ENCODE measurements at regions not wholly inside any gene's neighbourhood (a gene's known extent, or its start where the extent isn't known, plus 50 kb on each side); places are given as distances from the start of the nearest gene placed in this dataset.

DNA sequence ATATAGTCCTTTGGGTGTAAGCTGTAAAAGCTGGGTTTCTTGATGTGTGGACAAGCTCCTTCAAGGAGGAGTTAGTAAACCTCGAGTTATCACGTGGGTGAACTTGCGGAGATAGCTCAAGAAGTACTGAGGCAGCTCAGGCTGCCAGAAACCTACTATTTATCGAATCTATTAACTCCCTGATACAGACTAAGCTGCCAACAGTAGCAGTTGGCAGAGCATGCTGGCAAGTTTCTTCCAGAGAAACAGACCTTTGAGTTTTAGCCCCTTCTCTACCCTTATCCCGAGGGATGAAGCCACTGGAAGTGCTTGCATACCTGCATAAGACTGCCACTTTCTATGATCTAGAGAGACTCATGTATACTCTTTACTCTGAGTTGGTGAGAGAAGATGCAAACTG is 624.5 kb upstream of the USP24 start:
- TF ChIP-seq YY1 (IDR thresholded peaks at IDR 0.05; ENCODE audit: low read depth, low read length) (no peak), POLR2A (IDR thresholded peaks at IDR 0.05; ENCODE audit: low read depth, low read length) (no peak), ZZZ3 (IDR thresholded peaks at IDR 0.05; ENCODE audit: control insufficient read depth, insufficient read length, low read depth) (no peak)
- TF ChIP-seq, protein P1, sequence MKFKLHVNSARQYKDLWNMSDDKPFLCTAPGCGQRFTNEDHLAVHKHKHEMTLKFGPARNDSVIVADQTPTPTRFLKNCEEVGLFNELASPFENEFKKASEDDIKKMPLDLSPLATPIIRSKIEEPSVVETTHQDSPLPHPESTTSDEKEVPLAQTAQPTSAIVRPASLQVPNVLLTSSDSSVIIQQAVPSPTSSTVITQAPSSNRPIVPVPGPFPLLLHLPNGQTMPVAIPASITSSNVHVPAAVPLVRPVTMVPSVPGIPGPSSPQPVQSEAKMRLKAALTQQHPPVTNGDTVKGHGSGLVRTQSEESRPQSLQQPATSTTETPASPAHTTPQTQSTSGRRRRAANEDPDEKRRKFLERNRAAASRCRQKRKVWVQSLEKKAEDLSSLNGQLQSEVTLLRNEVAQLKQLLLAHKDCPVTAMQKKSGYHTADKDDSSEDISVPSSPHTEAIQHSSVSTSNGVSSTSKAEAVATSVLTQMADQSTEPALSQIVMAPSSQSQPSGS (IDR thresholded peaks at IDR 0.05; ENCODE audit: low read length), result no peak
- TF ChIP-seq, protein P2, sequence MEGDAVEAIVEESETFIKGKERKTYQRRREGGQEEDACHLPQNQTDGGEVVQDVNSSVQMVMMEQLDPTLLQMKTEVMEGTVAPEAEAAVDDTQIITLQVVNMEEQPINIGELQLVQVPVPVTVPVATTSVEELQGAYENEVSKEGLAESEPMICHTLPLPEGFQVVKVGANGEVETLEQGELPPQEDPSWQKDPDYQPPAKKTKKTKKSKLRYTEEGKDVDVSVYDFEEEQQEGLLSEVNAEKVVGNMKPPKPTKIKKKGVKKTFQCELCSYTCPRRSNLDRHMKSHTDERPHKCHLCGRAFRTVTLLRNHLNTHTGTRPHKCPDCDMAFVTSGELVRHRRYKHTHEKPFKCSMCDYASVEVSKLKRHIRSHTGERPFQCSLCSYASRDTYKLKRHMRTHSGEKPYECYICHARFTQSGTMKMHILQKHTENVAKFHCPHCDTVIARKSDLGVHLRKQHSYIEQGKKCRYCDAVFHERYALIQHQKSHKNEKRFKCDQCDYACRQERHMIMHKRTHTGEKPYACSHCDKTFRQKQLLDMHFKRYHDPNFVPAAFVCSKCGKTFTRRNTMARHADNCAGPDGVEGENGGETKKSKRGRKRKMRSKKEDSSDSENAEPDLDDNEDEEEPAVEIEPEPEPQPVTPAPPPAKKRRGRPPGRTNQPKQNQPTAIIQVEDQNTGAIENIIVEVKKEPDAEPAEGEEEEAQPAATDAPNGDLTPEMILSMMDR (IDR thresholded peaks at IDR 0.05 in 2 of 3, conservative IDR thresholded peaks at IDR 0.05 in 1 of 3; ENCODE audit: control insufficient read depth in 2 of 3, extremely low read depth in 1 of 3, insufficient read depth in 1 of 3, low read depth in 3 of 3, low read length in 3 of 3), result no peak
- TF ChIP-seq, protein P3, sequence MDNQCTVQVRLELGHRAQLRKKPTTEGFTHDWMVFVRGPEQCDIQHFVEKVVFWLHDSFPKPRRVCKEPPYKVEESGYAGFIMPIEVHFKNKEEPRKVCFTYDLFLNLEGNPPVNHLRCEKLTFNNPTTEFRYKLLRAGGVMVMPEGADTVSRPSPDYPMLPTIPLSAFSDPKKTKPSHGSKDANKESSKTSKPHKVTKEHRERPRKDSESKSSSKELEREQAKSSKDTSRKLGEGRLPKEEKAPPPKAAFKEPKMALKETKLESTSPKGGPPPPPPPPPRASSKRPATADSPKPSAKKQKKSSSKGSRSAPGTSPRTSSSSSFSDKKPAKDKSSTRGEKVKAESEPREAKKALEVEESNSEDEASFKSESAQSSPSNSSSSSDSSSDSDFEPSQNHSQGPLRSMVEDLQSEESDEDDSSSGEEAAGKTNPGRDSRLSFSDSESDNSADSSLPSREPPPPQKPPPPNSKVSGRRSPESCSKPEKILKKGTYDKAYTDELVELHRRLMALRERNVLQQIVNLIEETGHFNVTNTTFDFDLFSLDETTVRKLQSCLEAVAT (IDR thresholded peaks at IDR 0.05), result no peak
